OCI-LY1 (cell line): ENCODE measurements at regions not wholly inside any gene's neighbourhood (a gene's known extent, or its start where the extent isn't known, plus 50 kb on each side); places are given as distances from the start of the nearest gene placed in this dataset.

Experiments used
- H2AFZ ChIP-seq: fragments of 200-600 bp; sonication (generic), shearing (Covaris generic); 2 replicates; pipeline ENCODE4 v1.6.0; 2014; ENCODE audit warnings: antibody characterized with exemption, mild to moderate bottlenecking, low read length
- H3F3A ChIP-seq: fragments of 200-600 bp; sonication (generic), shearing (Covaris generic); 2 replicates; pipeline ENCODE4 v1.6.0; 2014; ENCODE audit warnings: mild to moderate bottlenecking, antibody characterized with exemption, low read length, moderate library complexity; ENCODE audit not compliant: insufficient read depth
- H3K27ac ChIP-seq: fragments of 200-600 bp; sonication (generic); 2 replicates; pipeline ENCODE4 v1.5.1; 2014; ENCODE audit warnings: low read length, mixed run types, mild to moderate bottlenecking, low read depth; ENCODE audit not compliant: poor library complexity, severe bottlenecking
- H3K27me3 ChIP-seq: fragments of 200-600 bp; sonication (generic); 2 replicates; pipeline ENCODE4 v1.6.0; 2014; ENCODE audit warnings: antibody characterized with exemption, mild to moderate bottlenecking, low read length, moderate library complexity; ENCODE audit not compliant: insufficient read depth
- H3K36me3 ChIP-seq: fragments of 200-600 bp; sonication (generic); 2 replicates; pipeline ENCODE4 v1.6.1; 2014; ENCODE audit warnings: mild to moderate bottlenecking, antibody characterized with exemption, low read length, moderate library complexity, mixed read lengths; ENCODE audit not compliant: insufficient read depth
- H3K4me1 ChIP-seq: fragments of 200-600 bp; sonication (generic); 2 replicates; pipeline ENCODE4 v1.5.1; 2014; ENCODE audit warnings: mild to moderate bottlenecking, low read length, moderate library complexity; ENCODE audit not compliant: insufficient read depth, severe bottlenecking
- H3K4me2 ChIP-seq: fragments of 200-600 bp; sonication (generic), shearing (Covaris generic); 2 replicates; pipeline ENCODE4 v1.6.1; 2014; ENCODE audit warnings: low read length
- H3K4me3 ChIP-seq: fragments of 200-600 bp; sonication (generic); 2 replicates; pipeline ENCODE4 v1.5.1; 2014; ENCODE audit warnings: low read length, low read depth, mild to moderate bottlenecking, mixed read lengths; ENCODE audit not compliant: poor library complexity, severe bottlenecking
- H3K79me2 ChIP-seq: fragments of 200-600 bp; shearing (Covaris generic); 2 replicates; pipeline ENCODE4 v1.6.1; 2016; ENCODE audit warnings: mixed run types, low read length, mixed read lengths; ENCODE audit not compliant: insufficient read depth
- H3K9ac ChIP-seq: fragments of 200-600 bp; sonication (generic), shearing (Covaris generic); 2 replicates; pipeline ENCODE4 v1.6.1; 2014; ENCODE audit warnings: mild to moderate bottlenecking, low read length, mixed read lengths
- H3K9me2 ChIP-seq: fragments of 200-600 bp; sonication (generic), shearing (Covaris generic); 2 replicates; pipeline ENCODE4 v1.6.1; 2014; ENCODE audit warnings: low read depth, mild to moderate bottlenecking, low read length, mixed read lengths
- H3K9me3 ChIP-seq: fragments of 200-600 bp; shearing (Covaris generic); 2 replicates; pipeline ENCODE4 v1.6.1; 2014; ENCODE audit warnings: low read length, mixed read lengths
- H4K20me1 ChIP-seq: fragments of 200-600 bp; sonication (generic), shearing (Covaris generic); 2 replicates; pipeline ENCODE4 v1.6.0; 2016; ENCODE audit warnings: mild to moderate bottlenecking, low read length; ENCODE audit not compliant: insufficient read depth
- CTCF ChIP-seq: fragments of 200-600 bp; sonication (generic), shearing (Covaris generic); IDR thresholded peaks from 2 replicates; pipeline ENCODE4 v1.5.1; 2017; ENCODE audit warnings: mild to moderate bottlenecking, antibody characterized with exemption, low read length, moderate library complexity, mixed read lengths
- EZH2 ChIP-seq: fragments of 200-600 bp; sonication (generic), shearing (Covaris generic); IDR thresholded peaks from 2 replicates; pipeline ENCODE4 v1.8.0; 2017; ENCODE audit warnings: borderline replicate concordance, mixed run types, mild to moderate bottlenecking, antibody characterized with exemption, low read length, moderate library complexity, mixed read lengths

GRCh38 chr6:10272591-10272990 lies 142.3 kb downstream of the TFAP2A start:
- TF ChIP-seq EZH2: no peak
- TF ChIP-seq CTCF: no peak
- Histone ChIP-seq H3K4me1 (no peaks in the 10 kb centered on the region), H3K27me3 (no peaks in the 10 kb centered on the region), H2AFZ (no peak overlapping the region), H3K9me3 (no peaks in the 10 kb centered on the region), H4K20me1 (no peaks in the 10 kb centered on the region), H3K9ac (no peak overlapping the region), H3K9me2 (no peaks in the 10 kb centered on the region), H3K27ac (no peak overlapping the region), H3K79me2 (no peaks in the 10 kb centered on the region), H3F3A (no peaks in the 10 kb centered on the region), H3K36me3 (no peaks in the 10 kb centered on the region), H3K4me2 (no peak overlapping the region), H3K4me3 (no peak overlapping the region)

- Histone ChIP-seq H3K79me2 (no peaks in the 10 kb centered on the region), H3K4me2 (no peak overlapping the region), H3K4me1 (no peaks in the 10 kb centered on the region), H3K36me3 (no peaks in the 10 kb centered on the region), H3K4me3 (no peak overlapping the region), H4K20me1 (no peaks in the 10 kb centered on the region), H3K27ac (no peak overlapping the region), H2AFZ (no peak overlapping the region), H3K9ac (no peak overlapping the region), H3K9me2 (no peaks in the 10 kb centered on the region), H3K9me3 (no peaks in the 10 kb centered on the region), H3K27me3 (no peaks in the 10 kb centered on the region), H3F3A (no peaks in the 10 kb centered on the region)
- TF ChIP-seq EZH2 (no peak), CTCF (no peak)
These were observed 142.9 kb downstream of the TFAP2A start for GRCh38 chr6:10271982-10272381.

- H2AFZ ChIP-seq: no peak overlapping the region
- H3F3A ChIP-seq: no peaks in the 10 kb centered on the region
- H3K9me3 ChIP-seq: no peaks in the 10 kb centered on the region
- no peak for TF ChIP-seq CTCF
- no peak for TF ChIP-seq EZH2
- no peaks in the 10 kb centered on the region for H3K27me3 ChIP-seq
- no peak overlapping the region for H3K9ac ChIP-seq
- no peaks in the 10 kb centered on the region for H4K20me1 ChIP-seq
- H3K36me3 ChIP-seq: no peaks in the 10 kb centered on the region; the same call in 1 of the 2 replicates
- no peaks in the 10 kb centered on the region for H3K9me2 ChIP-seq
- no peak overlapping the region for H3K4me2 ChIP-seq
- no peak overlapping the region for H3K27ac ChIP-seq
- H3K4me3 ChIP-seq: no peak overlapping the region
- H3K4me1 ChIP-seq: no peaks in the 10 kb centered on the region
- H3K79me2 ChIP-seq: no peaks in the 10 kb centered on the region
These were observed 144.9 kb downstream of the TFAP2A start for GRCh38 chr6:10269814-10270472.
